Neural cell (in vitro differentiated cells): ENCODE measurements at regions not wholly inside any gene's neighbourhood (a gene's known extent, or its start where the extent isn't known, plus 50 kb on each side); places are given as distances from the start of the nearest gene placed in this dataset.

Experiments
- EZH2 ChIP-seq: fragments of 200-600, 300-800 bp; shearing (Covaris generic), sonication (generic); IDR thresholded peaks from 2 replicates; pipeline ENCODE4 v1.6.1; 2014; ENCODE audit warnings: antibody characterized with exemption, low read length, borderline replicate concordance, mild to moderate bottlenecking; ENCODE audit not compliant: insufficient read depth, poor library complexity, severe bottlenecking
- MXI1 ChIP-seq: fragments of 450-650 bp; conservative IDR thresholded peaks from 2 replicates; pipeline ENCODE4 v1.6.1; 2014; ENCODE audit warnings: antibody characterized with exemption, mild to moderate bottlenecking; ENCODE audit not compliant: poor library complexity, severe bottlenecking
- POLR2AphosphoS5 ChIP-seq: IDR thresholded peaks from 2 replicates; pipeline ENCODE4 v1.6.1; 2012
- TAF1 ChIP-seq: IDR thresholded peaks from 2 replicates; pipeline ENCODE4 v1.6.1; 2012; ENCODE audit warnings: low read depth
- TF ChIP-seq, protein P1 (sequence below): fragments of 450-650 bp; IDR thresholded peaks from 2 replicates; pipeline ENCODE4 v1.5.1; 2014; ENCODE audit warnings: antibody characterized with exemption, mild to moderate bottlenecking, moderate library complexity; ENCODE audit not compliant: poor library complexity, severe bottlenecking

GRCh38 chr5:57780306-57780960 lies 297.8 kb upstream of the ACTBL2 start:
- TF ChIP-seq POLR2AphosphoS5, result no peak
- TF ChIP-seq, protein P1, sequence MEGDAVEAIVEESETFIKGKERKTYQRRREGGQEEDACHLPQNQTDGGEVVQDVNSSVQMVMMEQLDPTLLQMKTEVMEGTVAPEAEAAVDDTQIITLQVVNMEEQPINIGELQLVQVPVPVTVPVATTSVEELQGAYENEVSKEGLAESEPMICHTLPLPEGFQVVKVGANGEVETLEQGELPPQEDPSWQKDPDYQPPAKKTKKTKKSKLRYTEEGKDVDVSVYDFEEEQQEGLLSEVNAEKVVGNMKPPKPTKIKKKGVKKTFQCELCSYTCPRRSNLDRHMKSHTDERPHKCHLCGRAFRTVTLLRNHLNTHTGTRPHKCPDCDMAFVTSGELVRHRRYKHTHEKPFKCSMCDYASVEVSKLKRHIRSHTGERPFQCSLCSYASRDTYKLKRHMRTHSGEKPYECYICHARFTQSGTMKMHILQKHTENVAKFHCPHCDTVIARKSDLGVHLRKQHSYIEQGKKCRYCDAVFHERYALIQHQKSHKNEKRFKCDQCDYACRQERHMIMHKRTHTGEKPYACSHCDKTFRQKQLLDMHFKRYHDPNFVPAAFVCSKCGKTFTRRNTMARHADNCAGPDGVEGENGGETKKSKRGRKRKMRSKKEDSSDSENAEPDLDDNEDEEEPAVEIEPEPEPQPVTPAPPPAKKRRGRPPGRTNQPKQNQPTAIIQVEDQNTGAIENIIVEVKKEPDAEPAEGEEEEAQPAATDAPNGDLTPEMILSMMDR, result no peak
- no peak for TF ChIP-seq TAF1
- TF ChIP-seq EZH2, result no peak
- no peak for TF ChIP-seq MXI1
